IMR-90 (cell line): ENCODE measurements at regions not wholly inside any gene's neighbourhood (a gene's known extent, or its start where the extent isn't known, plus 50 kb on each side); places are given as distances from the start of the nearest gene placed in this dataset.

Experiments
- ATAC-seq: fragments of 200-7000 bp; cut with Tn5 transposase; 2 replicates; pipeline ENCODE4 v1.9.1; 2020; ENCODE audit warnings: low read depth, mild to moderate bottlenecking, moderate library complexity
- BruUV-seq: library from RNA; stranded (reverse); fragments of 400-500 nt; replicated peaks from 2 replicates; lab custom pipeline; 2021; lab: Mats Ljungman, UMichigan
- CTCF ChIA-PET: fragments of 300-600 bp; formaldehyde crosslinking; extraction: SDS; loops from one replicate; lab custom pipeline; 2021; ENCODE audit warnings: antibody characterized with exemption; lab: Yijun Ruan, JAX
- POLR2A ChIA-PET: fragments of 300-600 bp; sonication (Branson Sonifier 250); formaldehyde crosslinking; loops from one replicate; lab custom pipeline; 2022; ENCODE audit warnings: antibody characterized with exemption; ENCODE audit not compliant: unreplicated experiment; lab: Charles Lee
- DNase-seq: peaks from one replicate; pipeline ENCODE4 v3.0.0; 2013
- H2AFZ ChIP-seq: replicated peaks from 2 replicates; pipeline ENCODE3; 2013; ENCODE audit warnings: low read length, mild to moderate bottlenecking; ENCODE audit not compliant: poor library complexity
- H2AK5ac ChIP-seq: 2 replicates; pipeline ENCODE4 v1.6.1; 2013; ENCODE audit warnings: low read depth, low read length, inconsistent platforms
- H2AK9ac ChIP-seq: replicated peaks from 2 replicates; pipeline ENCODE3; 2013; ENCODE audit warnings: mild to moderate bottlenecking, low read depth, low read length, moderate library complexity; ENCODE audit not compliant: poor library complexity
- H2BK120ac ChIP-seq: 2 replicates; pipeline ENCODE4 v1.6.1; 2013; ENCODE audit warnings: low read depth, low read length, inconsistent platforms
- H2BK15ac ChIP-seq: 3 replicates; pipeline ENCODE4 v1.6.1; 2013; ENCODE audit warnings: low read depth, low read length, inconsistent platforms
- H2BK20ac ChIP-seq: 2 replicates; pipeline ENCODE4 v1.6.1; 2013; ENCODE audit warnings: low read depth, mild to moderate bottlenecking, inconsistent platforms, low read length, moderate library complexity
- H2BK5ac ChIP-seq: 2 replicates; pipeline ENCODE4 v1.6.1; 2013; ENCODE audit warnings: mild to moderate bottlenecking, low read depth, low read length, inconsistent platforms; ENCODE audit not compliant: poor library complexity, severe bottlenecking
- H3K14ac ChIP-seq: replicated peaks from 2 replicates; pipeline ENCODE4 v1.6.1; 2013; ENCODE audit warnings: low read depth, low read length, inconsistent platforms
- H3K18ac ChIP-seq: 2 replicates; pipeline ENCODE4 v1.6.1; 2013; ENCODE audit warnings: low read depth, low read length, control low read depth
- H3K23ac ChIP-seq: 2 replicates; pipeline ENCODE4 v1.6.1; 2013; ENCODE audit warnings: low read depth, low read length, inconsistent platforms
- H3K27ac ChIP-seq: 2 replicates; pipeline ENCODE4 v1.5.1; 2013; ENCODE audit warnings: mild to moderate bottlenecking, control low read depth, low read length; ENCODE audit not compliant: insufficient read depth
- H3K27me3 ChIP-seq: 2 replicates; pipeline ENCODE4 v1.6.1; 2013; ENCODE audit warnings: low read length; ENCODE audit not compliant: control insufficient read depth, insufficient read depth
- H3K36me3 ChIP-seq: 2 replicates; pipeline ENCODE4 v1.6.1; 2013; ENCODE audit warnings: low read length, mixed read lengths; ENCODE audit not compliant: control insufficient read depth, insufficient read depth
- H3K4ac ChIP-seq: 2 replicates; pipeline ENCODE4 v1.6.1; 2013; ENCODE audit warnings: low read depth, low read length, inconsistent platforms
- H3K4me1 ChIP-seq: 2 replicates; pipeline ENCODE4 v1.6.1; 2013; ENCODE audit warnings: low read length, mixed read lengths; ENCODE audit not compliant: control insufficient read depth, insufficient read depth
- H3K4me2 ChIP-seq: 2 replicates; pipeline ENCODE4 v1.6.1; 2013; ENCODE audit warnings: low read depth, mild to moderate bottlenecking, control low read depth, low read length, moderate library complexity
- H3K4me3 ChIP-seq: 2 replicates; pipeline ENCODE4 v1.5.1; 2013; ENCODE audit warnings: low read depth, mild to moderate bottlenecking, control low read depth, low read length, moderate library complexity; ENCODE audit not compliant: insufficient read depth
- H3K56ac ChIP-seq: 2 replicates; pipeline ENCODE4 v1.6.1; 2013; ENCODE audit warnings: low read length, inconsistent platforms; ENCODE audit not compliant: insufficient read depth; ENCODE audit errors: extremely low read depth
- H3K79me1 ChIP-seq, 2 experiments: 2 replicates each; pipeline ENCODE4 v1.6.1; 2013; ENCODE audit warnings: low read length in 2 of 2, inconsistent platforms in 1 of 2, low read depth in 1 of 2
- H3K9ac ChIP-seq: 2 replicates; pipeline ENCODE4 v1.6.1; 2013; ENCODE audit warnings: low read depth, low read length, control low read depth
- H3K9me1 ChIP-seq: 2 replicates; pipeline ENCODE4 v1.6.1; 2013; ENCODE audit warnings: low read length, inconsistent platforms; ENCODE audit not compliant: insufficient read depth
- H3K9me3 ChIP-seq: 2 replicates; pipeline ENCODE4 v1.6.1; 2013; ENCODE audit warnings: low read length; ENCODE audit not compliant: control insufficient read depth, insufficient read depth
- H4K20me1 ChIP-seq: 2 replicates; pipeline ENCODE4 v1.6.1; 2013; ENCODE audit warnings: low read length, inconsistent platforms; ENCODE audit not compliant: insufficient read depth
- H4K5ac ChIP-seq: 2 replicates; pipeline ENCODE4 v1.6.1; 2013; ENCODE audit warnings: mild to moderate bottlenecking, low read depth, low read length, control low read depth
- H4K8ac ChIP-seq, 2 experiments: 2 replicates each; pipeline ENCODE4 v1.6.1; 2013; ENCODE audit warnings: low read depth in 2 of 2, low read length in 2 of 2, control low read depth in 1 of 2, inconsistent platforms in 1 of 2
- H4K91ac ChIP-seq: 2 replicates; pipeline ENCODE4 v1.6.1; 2013; ENCODE audit warnings: low read depth, low read length, inconsistent platforms; ENCODE audit not compliant: insufficient read depth
- CEBPB ChIP-seq: IDR thresholded peaks from 2 replicates; pipeline ENCODE4 v1.6.1; 2012; ENCODE audit warnings: low read depth, low read length, improper control_type of control experiment
- FOS ChIP-seq: fragments of 150-350 bp; IDR thresholded peaks from 2 replicates; pipeline ENCODE4 v1.6.1; 2016; ENCODE audit warnings: low read depth, low read length
- MAZ ChIP-seq: IDR thresholded peaks from 2 replicates; pipeline ENCODE4 v1.6.1; 2012; ENCODE audit warnings: low read depth, mild to moderate bottlenecking, low read length, improper control_type of control experiment, moderate library complexity, borderline replicate concordance
- MXI1 ChIP-seq: IDR thresholded peaks from 2 replicates; pipeline ENCODE4 v1.6.1; 2012; ENCODE audit warnings: low read depth, mild to moderate bottlenecking, low read length, moderate library complexity, borderline replicate concordance
- NFE2L2 ChIP-seq: fragments of 150-350 bp; IDR thresholded peaks from 2 replicates; pipeline ENCODE4 v1.6.1; 2016; ENCODE audit warnings: low read depth, mild to moderate bottlenecking, low read length
- POLR2A ChIP-seq: IDR thresholded peaks from 2 replicates; pipeline ENCODE4 v1.6.1; 2012; ENCODE audit warnings: mild to moderate bottlenecking, low read depth, low read length
- RAD21 ChIP-seq: IDR thresholded peaks from 2 replicates; pipeline ENCODE4 v1.6.1; 2012; ENCODE audit warnings: low read length, improper control_type of control experiment
- WGBS, 2 experiments: methylation state at CpG; one replicate each; pipeline versions ENCODE4 v1.1.5 to v1.1.7; 2013; ENCODE audit warnings: missing lambda C conversion rate in 2 of 2; ENCODE audit not compliant: insufficient read length in 1 of 2; ENCODE audit errors: extremely low coverage in 2 of 2; 5-methylcytosine and 5-hydroxymethylcytosine counted together
- dilution Hi-C: fragments of 300-500 bp; cut with HindIII; formaldehyde crosslinking; loops from one replicate; pipeline ENCODE4 v1.14.3; 2018; ENCODE audit warnings: low sequenced_read_pairs; ENCODE audit not compliant: unreplicated experiment
- in situ Hi-C: fragments of 300-500 bp; cut with MboI; formaldehyde crosslinking; loops from 3 replicates; pipeline ENCODE4 v1.14.3; 2019; ENCODE audit warnings: low sequenced_read_pairs, inconsistent platforms, mixed read lengths
- intact Hi-C: fragments of 100-400 bp; cut with micrococcal nuclease; formaldehyde crosslinking; loops from 2 replicates; pipeline ENCODE4 v1.10.0; 2022
- TF ChIP-seq, protein P1 (sequence below): fragments of 150-350 bp; IDR thresholded peaks from 2 replicates; pipeline ENCODE4 v1.6.1; 2017; ENCODE audit warnings: mild to moderate bottlenecking, antibody characterized with exemption, low read length, low read depth
- TF ChIP-seq, protein P2 (sequence below): conservative IDR thresholded peaks from 2 replicates; pipeline ENCODE4 v1.5.1; 2012; ENCODE audit warnings: mild to moderate bottlenecking, low read depth, low read length, improper control_type of control experiment

DNA sequence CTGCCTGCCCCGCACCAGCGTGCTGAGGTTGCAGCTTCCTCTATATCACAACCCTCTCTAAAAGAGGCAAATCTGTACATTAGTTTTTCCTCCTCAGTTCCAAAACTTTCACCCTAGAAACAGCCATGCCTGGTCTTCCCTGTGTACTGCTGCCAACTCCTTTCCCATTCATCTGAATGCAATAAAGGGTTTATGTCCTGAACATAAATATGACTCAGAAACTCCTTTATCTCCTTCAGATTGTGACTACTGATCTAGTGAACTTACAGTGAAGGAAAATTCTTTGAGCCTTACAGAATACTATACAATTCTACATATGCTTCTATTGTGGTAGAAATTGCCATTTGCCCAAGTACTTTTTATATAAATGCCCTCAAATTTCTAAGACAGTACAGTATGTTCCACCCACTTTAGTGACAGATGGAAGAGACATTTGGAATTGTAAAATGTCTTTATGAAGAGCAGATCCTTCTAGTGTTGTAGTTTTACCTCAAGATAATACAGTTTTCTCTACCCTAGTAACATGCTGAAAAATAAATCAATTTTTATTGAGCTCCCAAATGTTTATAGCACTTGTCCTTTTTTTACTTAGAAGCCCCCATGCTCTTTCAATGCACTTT lies 345.1 kb upstream of the SNX7 start:
- no peak overlapping the region for H2BK5ac ChIP-seq
- H3K9ac ChIP-seq: no peak overlapping the region
- H2BK120ac ChIP-seq: peak overlapping the region; percentile 91
- no peaks in the 10 kb centered on the region for H3K9me3 ChIP-seq
- H3K4me1 ChIP-seq: peaks cover 8% of the 10 kb centered on the region
- H4K91ac ChIP-seq: peak overlapping the region; percentile 23; the same call in 1 of the 2 replicates
- H2AFZ ChIP-seq: no peak overlapping the region
- H3K4ac ChIP-seq: peak overlapping the region; percentile 31; the same call in 1 of the 2 replicates
- no peaks in the 10 kb centered on the region for H3K36me3 ChIP-seq
- peak overlapping the region; percentile 2; the same call in 1 of the 2 replicates for H3K23ac ChIP-seq
- peak overlapping the region; percentile 61 for H2BK20ac ChIP-seq
- no peaks in the 10 kb centered on the region for H3K27me3 ChIP-seq
- peaks cover 3% of the 10 kb centered on the region; the same call in 1 of the 2 replicates for H3K9me1 ChIP-seq
- intact Hi-C loops (no loop called here), dilution Hi-C loops (no loop called here), in situ Hi-C loops (no loop called here)
- no peaks in the 10 kb centered on the region for H4K20me1 ChIP-seq
- TF ChIP-seq FOS: no peak
- TF ChIP-seq, protein P1, sequence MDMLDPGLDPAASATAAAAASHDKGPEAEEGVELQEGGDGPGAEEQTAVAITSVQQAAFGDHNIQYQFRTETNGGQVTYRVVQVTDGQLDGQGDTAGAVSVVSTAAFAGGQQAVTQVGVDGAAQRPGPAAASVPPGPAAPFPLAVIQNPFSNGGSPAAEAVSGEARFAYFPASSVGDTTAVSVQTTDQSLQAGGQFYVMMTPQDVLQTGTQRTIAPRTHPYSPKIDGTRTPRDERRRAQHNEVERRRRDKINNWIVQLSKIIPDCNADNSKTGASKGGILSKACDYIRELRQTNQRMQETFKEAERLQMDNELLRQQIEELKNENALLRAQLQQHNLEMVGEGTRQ: no peak
- TF ChIP-seq CEBPB: no peak
- TF ChIP-seq, protein P2, sequence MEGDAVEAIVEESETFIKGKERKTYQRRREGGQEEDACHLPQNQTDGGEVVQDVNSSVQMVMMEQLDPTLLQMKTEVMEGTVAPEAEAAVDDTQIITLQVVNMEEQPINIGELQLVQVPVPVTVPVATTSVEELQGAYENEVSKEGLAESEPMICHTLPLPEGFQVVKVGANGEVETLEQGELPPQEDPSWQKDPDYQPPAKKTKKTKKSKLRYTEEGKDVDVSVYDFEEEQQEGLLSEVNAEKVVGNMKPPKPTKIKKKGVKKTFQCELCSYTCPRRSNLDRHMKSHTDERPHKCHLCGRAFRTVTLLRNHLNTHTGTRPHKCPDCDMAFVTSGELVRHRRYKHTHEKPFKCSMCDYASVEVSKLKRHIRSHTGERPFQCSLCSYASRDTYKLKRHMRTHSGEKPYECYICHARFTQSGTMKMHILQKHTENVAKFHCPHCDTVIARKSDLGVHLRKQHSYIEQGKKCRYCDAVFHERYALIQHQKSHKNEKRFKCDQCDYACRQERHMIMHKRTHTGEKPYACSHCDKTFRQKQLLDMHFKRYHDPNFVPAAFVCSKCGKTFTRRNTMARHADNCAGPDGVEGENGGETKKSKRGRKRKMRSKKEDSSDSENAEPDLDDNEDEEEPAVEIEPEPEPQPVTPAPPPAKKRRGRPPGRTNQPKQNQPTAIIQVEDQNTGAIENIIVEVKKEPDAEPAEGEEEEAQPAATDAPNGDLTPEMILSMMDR: no peak
- no peak for TF ChIP-seq POLR2A
- no peak for TF ChIP-seq MAZ
- TF ChIP-seq MXI1: no peak
- TF ChIP-seq RAD21: no peak
- TF ChIP-seq NFE2L2: no peak
- ATAC-seq: peak; percentile 57
- no TSS peak for BruUV-seq
- no peak overlapping the region for H3K4me3 ChIP-seq
- ChIA-PET POLR2A (no interaction called here), CTCF (interaction anchor here (0.7 kb wide), 1 partner anchor 137 kb away, joined by 3 read pairs; no protein-coding TSS in a partner anchor)
- no peak overlapping the region for H4K8ac ChIP-seq
- no peaks in the 10 kb centered on the region for H3K79me1 ChIP-seq
- H3K56ac ChIP-seq: no peak overlapping the region
- H2AK5ac ChIP-seq: peak overlapping the region; percentile 36
- no peak overlapping the region for H3K4me2 ChIP-seq
- H4K5ac ChIP-seq: no peak overlapping the region
- H3K18ac ChIP-seq: no peak overlapping the region; the same call in 1 of the 2 replicates
- DNase-seq: peak; percentile 56
- H3K14ac ChIP-seq: peak overlapping the region; percentile 2; the same call in 1 of the 2 replicates
- no CpG with 5 or more reads among the region's 2 CpGs for WGBS, 2 experiments
- H2AK9ac ChIP-seq: no peak overlapping the region
- no peak overlapping the region for H3K27ac ChIP-seq
- peak overlapping the region; percentile 36; the same call in 1 of the 3 replicates for H2BK15ac ChIP-seq
